ENCODE measurements at regions not wholly inside any gene's neighbourhood (a gene's known extent, or its start where the extent isn't known, plus 50 kb on each side); places are given as distances from the start of the nearest gene placed in this dataset.
"Not testable (repeated sequence)": the region's sequence is repeated elsewhere in the genome, so short reads cannot be mapped to it uniquely, and the experiment has no call there.

- H3K4me3 ChIP-seq (ENCODE audit: low read depth, poor library complexity, severe bottlenecking), result no peak overlapping the region
- intact Hi-C loops (cut with DNase I; ENCODE audit: low total_unique reads), result no loop called here
- DNase-seq (ENCODE audit: low spot score in 2 of 2), result no peak
- TF ChIP-seq POLR2A (IDR thresholded peaks at IDR 0.05), result no peak
- no peak for TF ChIP-seq CTCF (IDR thresholded peaks at IDR 0.05)
Observed at GRCh38 chr9:106085479-106085878, 391.1 kb downstream of the TMEM38B start.

GRCh38 chr9:106092083-106092482 is 397.7 kb downstream of the TMEM38B start:
- intact Hi-C loops (cut with DNase I; ENCODE audit: low total_unique reads), result no loop called here
- no peak overlapping the region for H3K4me3 ChIP-seq (ENCODE audit: low read depth, poor library complexity, severe bottlenecking)
- TF ChIP-seq CTCF (IDR thresholded peaks at IDR 0.05) (no peak), POLR2A (IDR thresholded peaks at IDR 0.05) (no peak)
- 88 to 89% methylated on average over 4 of the region's 4 CpGs for WGBS, 2 donors
- no peak for DNase-seq (ENCODE audit: low spot score in 2 of 2)

DNA sequence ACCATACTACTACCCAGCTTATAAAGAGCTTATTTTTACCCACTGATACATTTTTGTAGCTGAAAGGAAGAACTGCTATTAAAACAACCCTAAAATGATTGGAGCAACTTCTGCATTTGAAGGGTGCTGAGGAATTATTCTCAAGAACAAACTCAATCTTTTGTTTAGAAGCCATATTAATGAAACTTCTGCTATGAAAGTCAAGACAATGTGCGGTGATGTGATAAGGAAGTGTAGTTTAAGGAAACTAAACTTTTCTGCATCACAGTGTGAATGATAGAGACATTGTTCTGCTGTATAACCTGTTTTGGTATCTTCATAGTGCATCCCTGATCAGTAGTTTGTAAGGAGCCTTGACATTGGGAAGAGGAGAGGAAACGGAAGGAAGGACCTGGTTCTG is 408.5 kb downstream of the TMEM38B start:
- intact Hi-C loops (cut with DNase I; ENCODE audit: low total_unique reads), result no loop called here
- no peak overlapping the region for H3K4me3 ChIP-seq (ENCODE audit: low read depth, poor library complexity, severe bottlenecking)
- 90 to 96% methylated on average over 2 of the region's 2 CpGs for WGBS, 2 donors
- TF ChIP-seq CTCF (IDR thresholded peaks at IDR 0.05) (no peak), POLR2A (IDR thresholded peaks at IDR 0.05) (no peak)
- DNase-seq (ENCODE audit: low spot score in 2 of 2), result no peak

DNA sequence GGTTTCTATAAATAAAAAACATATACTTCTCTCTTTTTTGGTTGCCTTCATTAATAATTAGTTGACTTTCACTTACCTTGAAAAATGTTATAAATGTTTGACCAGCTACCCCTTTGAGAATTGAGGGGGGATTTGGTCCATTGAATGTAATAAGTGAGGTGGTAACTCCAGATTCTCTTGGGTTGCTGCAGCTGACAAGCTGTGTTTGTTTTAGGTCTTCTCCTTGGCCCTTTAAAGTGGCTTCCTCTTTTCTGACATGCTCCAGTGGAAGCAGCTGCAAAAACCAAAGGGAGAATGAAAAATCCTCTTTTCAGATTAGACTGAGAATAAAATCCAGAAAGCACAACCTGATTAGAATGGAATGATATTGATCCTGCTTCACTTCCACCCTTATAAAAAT is 410.5 kb downstream of the TMEM38B start:
- intact Hi-C loops (cut with DNase I; ENCODE audit: low total_unique reads), result no loop called here
- no peak for DNase-seq (ENCODE audit: low spot score in 2 of 2)
- H3K4me3 ChIP-seq (ENCODE audit: low read depth, poor library complexity, severe bottlenecking), result no peak overlapping the region
- no peak for TF ChIP-seq POLR2A (IDR thresholded peaks at IDR 0.05)

GRCh38 chr9:106106396-106106795 is 412.1 kb downstream of the TMEM38B start:
- 83 to 85% methylated on average over 3 of the region's 3 CpGs for WGBS, 2 donors
- no peak overlapping the region for H3K4me3 ChIP-seq (ENCODE audit: low read depth, poor library complexity, severe bottlenecking)
- TF ChIP-seq CTCF (IDR thresholded peaks at IDR 0.05) (no peak), POLR2A (IDR thresholded peaks at IDR 0.05) (no peak)
- intact Hi-C loops (cut with DNase I; ENCODE audit: low total_unique reads), result no loop called here
- DNase-seq (ENCODE audit: low spot score in 2 of 2), result no peak

- WGBS, 2 donors, result 43 to 48% methylated on average over 2 of the region's 2 CpGs
- no peak for DNase-seq (ENCODE audit: low spot score in 2 of 2)
- no peak for TF ChIP-seq CTCF (IDR thresholded peaks at IDR 0.05)
- TF ChIP-seq POLR2A (IDR thresholded peaks at IDR 0.05), result no peak
- intact Hi-C loops (cut with DNase I; ENCODE audit: low total_unique reads), result no loop called here
- H3K4me3 ChIP-seq (ENCODE audit: low read depth, poor library complexity, severe bottlenecking), result no peak overlapping the region
Observed at GRCh38 chr9:106107716-106108115, 413.4 kb downstream of the TMEM38B start.

DNA sequence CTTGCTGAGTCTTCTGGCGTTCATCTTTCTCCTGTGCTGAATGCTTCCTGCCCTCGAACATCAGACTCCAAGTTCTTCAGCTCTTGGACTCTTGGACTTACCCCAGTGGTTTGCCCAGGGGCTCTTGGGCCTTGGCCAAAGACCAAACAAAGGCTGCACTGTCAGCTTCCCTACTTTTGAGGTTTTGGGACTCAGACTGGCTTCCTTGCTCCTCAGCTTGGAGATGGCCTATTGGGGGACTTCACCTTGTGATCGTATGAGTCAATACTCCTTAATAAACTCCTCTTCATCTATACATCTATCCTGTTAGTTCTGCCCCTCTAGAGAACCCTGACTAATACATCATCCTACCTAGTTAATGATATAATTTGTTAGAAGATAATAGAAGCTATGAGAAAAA is 415.4 kb downstream of the TMEM38B start:
- intact Hi-C loops (cut with DNase I; ENCODE audit: low total_unique reads); H3K4me3 ChIP-seq (ENCODE audit: low read depth, poor library complexity, severe bottlenecking); DNase-seq (ENCODE audit: low spot score in 2 of 2): not testable (repeated sequence)
- 70 to 89% methylated on average over 3 of the region's 3 CpGs for WGBS, 2 donors

Measured in lower leg skin (tissue), 4 donors.